Stimulated activated naive CD4-positive, alpha-beta T cell (primary cell): ENCODE measurements at regions not wholly inside any gene's neighbourhood (a gene's known extent, or its start where the extent isn't known, plus 50 kb on each side); places are given as distances from the start of the nearest gene placed in this dataset.
"Not testable (repeated sequence)": the region's sequence is repeated elsewhere in the genome, so short reads cannot be mapped to it uniquely, and the experiment has no call there.

Experiments used
- DNase-seq, 6 experiments: peaks; one replicate each; lab custom pipeline; 2025; lab: John Stamatoyannopoulos, UW

DNA sequence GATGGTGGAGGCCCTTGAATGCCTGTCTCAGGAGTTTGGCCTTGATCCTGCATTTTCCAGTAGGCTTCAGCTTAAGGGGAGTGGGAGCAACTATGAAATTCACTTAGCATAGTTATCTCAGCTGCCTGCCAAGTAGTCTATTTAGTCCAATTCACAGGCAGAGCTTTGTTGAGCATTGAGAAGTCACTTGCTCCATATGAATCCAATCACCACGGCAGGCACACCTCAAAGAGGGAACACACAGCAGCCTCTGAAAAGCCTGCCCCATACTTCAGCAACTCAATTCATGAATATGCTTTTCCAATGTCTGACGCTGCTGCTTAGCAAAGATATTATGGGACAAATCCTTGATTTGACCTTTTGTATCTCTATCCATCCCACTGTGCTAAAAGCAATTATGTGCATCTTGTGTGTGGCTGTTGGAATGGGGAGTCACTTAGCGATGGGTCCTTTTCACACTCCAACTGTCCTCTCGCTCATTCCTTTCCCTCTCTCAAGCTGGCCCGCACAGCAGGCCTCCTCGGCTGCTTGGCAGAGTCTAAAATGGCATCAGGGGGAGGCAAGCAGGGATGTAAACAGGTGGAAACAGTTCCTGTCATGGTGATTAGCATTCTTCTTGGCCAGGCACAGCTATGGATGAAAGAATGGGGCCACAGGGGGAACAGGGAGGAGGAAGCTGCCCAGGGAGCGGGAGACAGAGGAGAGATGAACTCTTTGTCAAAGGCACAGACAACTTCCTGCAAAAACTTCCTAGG lies 56.0 kb upstream of the LRPPRC start:
- DNase-seq: no peak

- no peak for DNase-seq
Observed at GRCh38 chr2:44052584-44052983, 56.8 kb upstream of the LRPPRC start.

- no peak for DNase-seq
Observed at GRCh38 chr2:44053052-44053451, 57.3 kb upstream of the LRPPRC start.

- no peak for DNase-seq
Observed at GRCh38 chr2:44053456-44053855, 57.7 kb upstream of the LRPPRC start.

DNA sequence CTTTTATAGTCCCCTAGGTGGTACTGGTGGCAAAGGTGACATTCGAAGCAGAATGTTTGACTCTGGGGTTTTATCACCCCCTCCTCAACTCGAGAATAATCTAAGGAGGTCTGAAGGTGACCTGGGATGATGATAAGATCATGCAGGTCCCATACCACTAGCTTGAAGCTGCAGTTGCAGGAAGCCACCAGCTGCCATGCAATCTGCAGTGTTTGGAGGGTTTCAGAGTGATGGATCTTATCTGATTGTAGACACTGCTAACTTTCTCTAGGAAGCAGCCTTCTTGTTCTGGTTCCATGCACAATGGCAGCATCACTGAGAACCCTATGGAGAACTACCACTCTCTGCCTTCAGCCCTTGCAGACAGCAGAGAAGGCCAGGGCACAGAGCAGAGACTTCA lies 59.4 kb upstream of the LRPPRC start:
- DNase-seq: no peak

DNA sequence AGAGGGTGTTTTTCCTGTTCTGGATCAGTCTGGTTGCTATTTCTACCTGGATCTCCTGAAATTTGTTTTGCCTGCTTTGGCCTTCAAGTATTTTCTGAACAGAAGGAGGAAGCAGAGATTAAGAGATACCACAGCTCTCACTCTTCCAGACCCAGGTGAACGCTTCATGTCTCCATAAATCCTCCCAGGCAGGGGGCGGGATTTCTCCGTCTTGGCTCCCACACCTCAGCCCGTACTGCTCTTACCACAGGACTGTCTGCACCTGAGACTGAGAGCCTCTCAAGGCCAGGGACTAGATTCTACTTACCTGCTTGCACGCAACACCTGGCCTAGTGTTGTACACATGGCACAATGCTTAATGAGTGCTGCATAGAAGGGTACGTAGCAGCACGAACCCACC lies 59.9 kb upstream of the LRPPRC start:
- no peak for DNase-seq

- DNase-seq: no peak
Observed at GRCh38 chr2:44056947-44057346, 61.2 kb upstream of the LRPPRC start.

DNA sequence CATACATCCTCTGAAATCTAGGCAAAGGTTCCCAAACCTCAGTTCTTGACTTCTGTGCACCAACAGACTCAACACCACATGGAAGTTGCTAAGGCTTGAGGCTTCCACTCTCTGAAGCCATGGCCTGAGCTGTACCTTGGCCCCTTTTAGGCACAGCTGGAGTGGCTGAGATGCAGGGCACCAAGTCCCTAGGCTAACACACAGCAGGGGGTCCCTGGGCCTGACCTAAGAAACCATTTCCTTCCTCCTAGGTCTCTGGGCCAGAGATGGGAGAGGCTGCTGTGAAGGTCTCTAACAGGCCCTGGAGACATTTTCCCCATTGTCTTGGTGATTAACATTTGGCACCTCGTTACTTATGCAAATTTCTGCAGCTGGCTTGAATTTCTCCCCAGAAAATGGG lies 64.5 kb upstream of the LRPPRC start:
- not testable (repeated sequence) for DNase-seq

GRCh38 chr2:44060990-44061389 lies 65.2 kb upstream of the LRPPRC start:
- no peak for DNase-seq

DNA sequence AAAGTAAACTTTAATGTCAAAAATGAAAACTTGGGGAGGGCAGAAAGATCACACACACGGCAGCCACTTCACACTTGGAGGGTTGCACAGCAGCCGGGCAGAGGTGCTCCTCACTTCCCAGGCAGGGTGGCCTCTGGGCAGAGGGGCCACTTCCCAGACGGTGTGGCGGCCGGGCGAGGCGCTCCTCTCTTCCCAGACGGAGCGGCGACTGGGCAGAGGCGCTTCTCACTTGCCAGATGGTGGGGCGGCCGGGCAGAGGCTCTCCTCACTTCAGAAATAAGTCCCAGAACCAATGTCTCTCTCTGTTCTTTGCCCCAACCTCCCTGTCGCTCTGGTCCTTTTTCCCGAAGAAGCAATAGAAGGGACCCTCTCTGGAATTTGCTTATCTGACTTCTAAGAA lies 65.7 kb upstream of the LRPPRC start:
- DNase-seq: no peak

DNA sequence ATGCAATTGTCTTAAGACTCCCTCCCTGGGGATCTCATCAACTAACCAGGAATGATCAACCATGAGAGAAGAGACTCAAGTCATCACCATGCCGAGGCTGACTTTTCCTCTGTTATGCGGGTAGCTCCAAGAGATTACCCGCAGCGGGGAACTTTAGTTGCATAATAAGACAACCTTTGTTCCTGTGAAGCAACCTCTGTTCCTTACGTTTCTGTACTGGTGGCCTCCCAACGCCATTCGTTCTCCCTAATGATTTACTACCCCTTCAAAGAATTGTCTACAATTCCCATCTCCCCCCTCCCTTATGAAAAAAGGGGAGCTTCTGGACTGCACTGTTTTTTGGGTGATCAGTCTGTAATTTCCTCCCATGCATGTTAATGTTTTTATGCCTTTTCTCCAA lies 66.1 kb upstream of the LRPPRC start:
- DNase-seq: no peak

DNA sequence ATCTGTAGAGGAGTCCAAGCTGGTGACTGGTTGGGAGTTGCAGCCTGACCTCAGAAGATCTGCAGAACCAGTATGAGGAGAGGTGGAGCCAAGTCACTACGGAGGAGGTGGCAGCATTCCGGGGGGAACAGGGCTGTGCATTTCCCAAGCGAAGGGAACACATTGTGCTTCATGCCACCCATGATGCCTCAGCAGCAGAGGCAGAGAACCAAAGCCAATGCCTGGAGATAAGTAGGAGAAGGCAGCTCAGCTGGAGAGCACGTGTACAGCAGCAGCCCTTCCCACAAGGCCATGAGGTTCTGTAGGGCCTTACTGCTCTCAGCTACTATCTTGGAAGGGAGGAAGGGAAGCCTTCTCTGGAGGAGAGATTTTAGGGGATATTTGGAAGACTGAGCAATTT lies 67.2 kb upstream of the LRPPRC start:
- no peak for DNase-seq

- DNase-seq: not testable (repeated sequence)
Observed at GRCh38 chr2:44064281-44064680, 68.5 kb upstream of the LRPPRC start.

DNA sequence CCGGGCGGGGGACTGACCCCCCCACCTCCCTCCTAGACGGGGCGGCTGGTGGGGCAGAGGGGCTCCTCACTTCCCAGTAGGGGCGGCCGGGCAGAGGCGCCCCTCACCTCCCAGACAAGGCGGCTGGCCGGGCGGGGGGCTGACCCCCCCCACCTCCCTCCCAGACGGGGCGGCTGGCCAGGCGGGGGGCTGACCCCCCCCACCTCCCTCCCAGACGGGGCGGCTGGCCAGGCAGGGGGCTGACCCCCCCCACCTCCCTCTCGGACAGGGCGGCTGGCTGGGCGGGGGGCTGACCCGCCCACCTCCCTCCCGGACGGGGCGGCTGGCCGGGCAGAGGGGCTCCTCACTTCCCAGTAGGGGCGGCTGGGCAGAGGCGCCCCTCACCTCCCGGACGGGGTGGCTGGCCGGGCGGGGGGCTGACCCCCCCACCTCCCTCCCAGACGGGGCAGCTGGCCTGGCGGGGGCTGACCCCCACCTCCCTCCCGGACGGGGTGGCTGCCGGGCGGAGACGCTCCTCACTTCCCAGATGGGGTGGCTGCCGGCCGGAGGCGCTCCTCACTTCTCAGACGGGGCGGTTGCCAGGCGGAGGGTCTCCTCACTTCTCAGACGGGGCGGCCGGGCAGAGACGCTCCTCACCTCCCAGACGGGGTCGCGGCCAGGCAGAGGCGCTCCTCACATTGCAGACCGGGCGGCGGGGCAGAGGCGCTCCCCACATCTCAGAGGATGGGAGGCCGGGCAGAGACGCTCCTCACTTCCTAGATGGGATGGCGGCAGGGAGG lies 71.4 kb upstream of the LRPPRC start:
- not testable (repeated sequence) for DNase-seq

DNA sequence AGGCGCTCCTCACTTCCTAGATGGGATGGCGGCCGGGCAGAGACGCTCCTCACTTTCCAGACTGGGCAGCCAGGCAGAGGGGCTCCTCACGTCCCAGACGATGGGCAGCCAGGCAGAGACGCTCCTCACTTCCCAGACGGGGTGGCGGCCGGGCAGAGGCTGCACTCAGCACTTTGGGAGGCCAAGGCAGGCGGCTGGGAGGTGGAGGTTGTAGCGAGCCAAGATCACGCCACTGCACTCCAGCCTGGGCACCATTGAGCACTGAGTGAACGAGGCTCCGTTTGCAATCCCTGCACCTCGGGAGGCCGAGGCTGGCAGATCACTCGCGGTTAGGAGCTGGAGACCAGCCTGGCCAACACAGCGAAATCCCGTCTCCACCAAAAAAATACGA lies 72.0 kb upstream of the LRPPRC start:
- DNase-seq: not testable (repeated sequence)

DNA sequence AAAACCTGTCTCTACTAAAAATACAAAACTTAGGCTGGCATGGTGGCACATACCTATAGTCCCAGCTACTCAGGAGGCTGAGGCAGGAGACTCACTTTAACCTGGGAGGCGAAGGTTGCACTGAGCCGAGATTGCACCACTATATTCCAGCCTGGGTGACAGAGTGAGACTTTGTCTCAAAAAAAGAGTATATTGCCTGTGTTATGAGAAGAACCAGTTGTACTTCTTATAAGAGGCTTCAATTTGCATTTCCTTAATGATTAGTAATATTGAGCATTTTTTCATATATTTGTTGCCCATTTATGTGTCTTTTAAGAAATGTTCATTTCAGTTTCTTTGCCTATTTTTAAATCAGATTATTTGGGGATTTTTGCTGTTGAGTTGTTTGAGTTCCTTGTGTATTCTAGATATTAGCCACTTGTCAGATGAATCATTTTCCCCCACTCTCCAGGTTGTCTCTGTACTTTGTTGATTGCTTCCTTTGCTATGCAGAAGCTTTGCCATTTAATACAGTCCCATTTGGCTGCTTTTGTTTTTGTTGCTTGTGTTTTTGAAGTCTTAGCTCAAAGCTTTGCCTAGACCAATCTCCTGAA lies 75.8 kb upstream of the LRPPRC start:
- no peak for DNase-seq

- not testable (repeated sequence) for DNase-seq
Observed at GRCh38 chr2:44073667-44074066, 77.9 kb upstream of the LRPPRC start.

DNA sequence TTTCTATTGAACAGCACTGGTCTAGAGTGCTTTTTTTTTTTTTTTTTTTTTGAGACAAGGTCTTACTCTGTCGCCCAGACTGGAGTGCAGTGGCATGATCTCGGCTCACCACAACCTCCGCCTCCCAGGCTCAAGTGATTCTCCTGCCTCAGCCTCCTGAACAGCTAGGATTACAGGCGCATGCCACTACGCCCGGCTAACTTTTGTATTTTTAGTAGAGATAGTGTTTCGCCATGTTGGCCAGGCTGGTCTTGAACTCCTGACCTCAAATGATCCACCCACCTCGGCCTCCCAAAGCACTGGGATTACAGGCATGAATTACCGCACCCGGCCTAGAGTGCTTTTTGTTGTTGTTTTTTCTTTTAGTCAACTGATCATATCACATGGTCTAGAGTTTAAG lies 79.0 kb upstream of the LRPPRC start:
- not testable (repeated sequence) for DNase-seq

DNA sequence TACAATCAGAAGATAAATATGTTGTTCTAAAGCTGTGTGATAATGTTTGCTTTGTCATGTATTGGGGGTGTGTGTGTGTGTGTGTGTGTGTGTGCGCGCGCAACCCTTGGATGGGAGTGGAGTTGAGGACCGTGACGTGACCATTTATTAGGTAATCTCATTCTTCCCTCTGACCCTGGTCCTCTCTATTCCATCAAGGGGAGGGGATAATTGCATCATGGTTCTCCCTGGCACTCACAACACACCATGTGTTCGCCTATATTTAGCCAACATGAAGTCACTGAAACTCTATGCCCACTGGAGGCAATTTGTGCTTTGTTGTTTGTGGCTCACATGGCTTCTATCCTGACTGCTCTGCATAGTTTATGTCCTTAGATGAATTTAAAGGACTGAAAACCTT lies 79.8 kb upstream of the LRPPRC start:
- DNase-seq: no peak

DNA sequence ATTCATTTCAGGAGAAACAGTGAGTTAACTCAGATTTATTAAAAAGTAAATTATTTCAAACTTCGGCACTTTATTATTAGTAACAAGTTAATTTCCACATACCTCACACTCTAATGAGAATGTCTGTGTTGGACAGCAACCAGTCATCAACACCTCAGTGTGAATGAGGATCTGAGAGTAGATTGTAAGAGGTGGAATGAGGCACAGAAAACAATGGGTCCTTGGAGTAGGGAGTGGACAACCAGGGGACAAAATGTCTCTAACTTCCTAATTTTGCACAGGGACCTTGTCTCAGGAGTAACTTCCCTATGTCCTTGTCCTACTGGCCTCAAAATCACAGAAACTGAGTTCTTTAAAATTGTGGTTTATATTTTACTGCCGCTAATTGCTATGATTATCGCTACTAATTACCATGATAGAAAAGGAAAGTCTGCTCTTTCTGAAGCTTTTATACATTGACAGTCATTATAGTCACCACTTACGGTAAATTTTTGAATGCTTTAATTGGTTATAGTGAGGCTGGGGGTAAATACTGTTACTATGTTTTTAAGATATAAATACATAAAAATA lies 82.2 kb upstream of the LRPPRC start:
- no peak for DNase-seq

- DNase-seq: no peak
Observed at GRCh38 chr2:44079686-44080085, 83.9 kb upstream of the LRPPRC start.

GRCh38 chr2:44083054-44083453 lies 85.6 kb upstream of the PPM1B start:
- no peak for DNase-seq

- no peak for DNase-seq
Observed at GRCh38 chr2:44084850-44085249, 83.8 kb upstream of the PPM1B start.
